Activated CD4-positive, alpha-beta T cell treated with anti-CD3 and anti-CD28 coated beads, Interleukin-2, amount 50 U/mL, for 48 hours (primary cell): ENCODE measurements at regions not wholly inside any gene's neighbourhood (a gene's known extent, or its start where the extent isn't known, plus 50 kb on each side); places are given as distances from the start of the nearest gene placed in this dataset.
A peak's percentile ranks its signal among the peaks of the same experiment; 100 is the strongest.

Experiments used
- DNase-seq, 2 experiments: peaks; one replicate each; pipeline ENCODE4 v3.0.0-alpha.2; 2020

DNA sequence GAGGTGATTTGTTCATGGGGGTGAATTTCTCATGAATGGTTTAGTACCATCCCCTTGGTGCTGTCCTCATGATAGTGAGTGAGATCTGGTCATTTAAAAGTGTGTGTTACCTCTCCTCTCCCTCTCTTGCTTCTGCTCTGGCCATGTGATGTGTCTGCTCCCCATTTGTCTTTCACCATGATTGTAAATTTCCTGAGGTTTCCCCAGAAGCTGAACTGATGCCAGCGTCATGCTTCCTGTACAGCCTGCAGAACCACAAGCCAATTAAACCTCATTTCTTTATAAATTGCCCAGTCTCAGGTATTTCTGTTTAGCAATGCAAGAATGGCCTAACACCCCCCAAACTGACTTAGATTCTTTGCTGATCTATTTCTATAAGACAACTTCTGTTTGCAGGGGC lies 249.4 kb upstream of the B3GALT2 start:
- no peak for DNase-seq

DNA sequence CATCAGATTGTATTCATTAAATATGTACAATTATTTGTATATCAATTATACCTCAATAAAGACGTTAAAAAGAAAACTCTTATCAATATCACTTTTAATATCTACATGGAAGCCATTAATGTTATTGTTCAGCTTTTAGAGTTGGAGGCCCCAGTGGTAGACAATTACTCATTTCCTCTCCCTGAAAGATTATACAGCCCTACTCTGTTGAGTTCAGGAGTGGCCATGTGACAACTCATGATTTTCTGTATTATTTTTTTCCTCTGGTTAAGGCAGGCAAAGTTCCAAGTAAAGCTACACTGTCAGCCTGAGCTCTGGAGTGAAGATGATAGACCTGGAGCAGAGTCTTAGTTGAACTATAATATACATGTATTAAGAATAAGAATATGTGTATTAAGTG lies 247.9 kb upstream of the B3GALT2 start:
- DNase-seq = no peak

DNA sequence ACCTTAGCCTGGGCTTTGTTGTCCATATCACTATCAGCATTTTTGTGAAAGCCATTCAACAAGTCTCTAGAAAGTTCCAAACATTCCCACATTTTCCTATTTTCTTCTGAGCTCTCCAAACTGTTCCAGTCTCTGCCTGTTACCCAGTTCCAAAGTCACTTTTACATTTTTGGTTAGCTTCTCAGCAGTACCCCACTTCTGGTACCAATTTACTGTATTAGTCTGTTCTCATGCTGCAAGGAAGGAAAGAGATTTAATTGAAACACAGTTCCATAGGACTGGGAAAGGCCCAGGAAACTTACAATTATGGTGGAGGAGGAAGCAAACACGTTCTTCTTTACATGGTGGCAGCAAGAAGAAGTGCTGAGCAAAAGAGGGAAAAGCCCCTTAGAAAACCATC lies 247.2 kb upstream of the B3GALT2 start:
- DNase-seq = no peak

DNA sequence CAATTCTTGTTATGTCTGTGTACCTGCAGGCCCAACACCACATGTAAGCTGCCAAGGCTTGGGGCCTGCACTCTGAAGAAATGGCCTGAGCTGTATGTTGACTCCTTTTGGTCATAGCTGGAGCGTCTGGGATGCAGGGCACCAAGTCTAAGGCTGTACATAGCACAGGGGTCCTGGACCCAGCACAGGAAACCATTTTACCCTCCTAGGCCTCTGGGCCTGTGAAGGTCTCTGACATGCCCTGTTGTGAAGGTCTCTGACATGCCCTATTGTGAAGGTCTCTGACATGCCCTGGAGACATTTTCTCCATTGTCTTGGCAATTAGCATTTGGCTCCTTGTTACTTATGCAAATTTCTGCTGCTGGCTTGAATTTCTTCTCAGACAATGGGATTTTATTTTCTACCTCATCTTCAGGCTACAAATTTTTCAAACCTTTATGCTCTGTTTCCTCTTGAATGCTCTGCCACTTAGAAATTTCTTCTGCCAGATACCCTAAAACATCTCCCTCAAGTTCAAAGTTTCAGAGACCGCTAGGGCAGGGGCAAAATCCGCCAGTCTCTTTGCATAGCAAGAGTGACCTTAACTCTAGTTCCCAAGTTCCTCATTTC lies 246.7 kb upstream of the B3GALT2 start:
- DNase-seq = no peak

DNA sequence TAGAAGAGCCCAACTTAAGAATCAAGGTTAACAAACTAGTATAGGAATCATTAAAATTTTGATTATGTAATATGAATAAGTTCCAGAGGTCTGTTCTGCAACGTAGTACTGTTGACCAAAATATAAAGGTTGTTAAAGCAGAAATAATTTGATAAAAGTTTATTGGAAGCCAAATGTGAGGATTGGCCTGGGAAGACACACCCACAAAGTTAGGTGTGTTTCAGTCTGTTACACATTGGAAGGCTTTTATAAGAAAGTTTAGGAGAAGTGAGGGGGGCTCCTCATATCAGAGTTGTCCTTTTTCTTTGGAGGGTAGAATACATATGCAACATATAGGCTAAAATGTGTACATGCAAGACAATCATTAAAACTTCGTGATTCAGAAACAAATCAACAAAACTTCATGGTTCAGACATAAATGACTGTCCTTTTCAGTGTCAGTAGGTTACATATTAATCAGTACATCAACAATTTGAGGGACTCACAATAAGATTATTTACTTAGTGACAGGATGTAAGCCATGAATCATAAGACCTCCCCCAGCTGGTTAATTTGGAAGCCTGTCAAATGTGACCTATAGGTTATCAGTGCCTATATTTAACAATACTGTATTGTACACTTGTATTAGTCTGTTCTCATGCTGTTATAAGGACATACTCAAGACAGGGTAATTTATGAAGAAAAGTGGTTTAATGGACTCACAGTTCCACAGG lies 245.0 kb upstream of the B3GALT2 start:
- no peak for DNase-seq

DNA sequence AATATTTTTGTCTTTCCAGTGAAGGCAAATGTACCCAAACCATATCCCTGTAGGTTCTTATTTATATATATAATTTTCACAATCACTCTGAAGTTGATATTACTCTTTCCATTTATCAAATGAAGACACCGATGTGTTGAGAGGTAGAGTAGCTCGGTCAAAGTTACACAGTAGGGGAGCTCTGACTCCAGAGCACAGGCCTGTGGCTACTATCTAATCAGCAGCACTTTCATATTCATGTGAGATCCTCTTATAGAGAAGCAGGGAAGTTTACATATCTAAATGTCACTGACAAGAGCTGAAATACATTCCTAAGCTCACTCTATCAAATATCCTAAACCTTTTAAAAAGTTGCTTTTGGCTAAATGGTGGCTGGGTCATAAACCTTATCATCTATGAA lies 241.1 kb upstream of the B3GALT2 start:
- DNase-seq = no peak

DNA sequence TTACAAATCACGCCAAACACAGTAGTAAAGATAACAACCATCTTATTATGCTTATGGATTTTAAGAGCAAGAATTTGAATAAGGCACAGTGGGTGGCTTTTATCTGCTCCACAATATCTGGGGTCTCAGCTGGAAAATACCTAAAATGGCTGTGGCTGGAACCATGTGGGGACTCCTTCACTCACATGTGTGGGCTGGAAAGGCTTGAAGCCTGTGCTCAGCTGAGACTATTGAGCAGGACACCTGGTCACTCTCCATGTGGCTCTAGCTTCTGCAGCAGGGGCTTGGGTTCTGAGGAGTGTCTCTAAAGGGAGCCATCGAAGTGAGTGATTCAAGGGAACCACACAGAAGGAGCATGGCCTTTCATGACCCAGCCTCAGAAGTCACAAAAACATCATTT lies 239.6 kb upstream of the B3GALT2 start:
- no peak for DNase-seq

DNA sequence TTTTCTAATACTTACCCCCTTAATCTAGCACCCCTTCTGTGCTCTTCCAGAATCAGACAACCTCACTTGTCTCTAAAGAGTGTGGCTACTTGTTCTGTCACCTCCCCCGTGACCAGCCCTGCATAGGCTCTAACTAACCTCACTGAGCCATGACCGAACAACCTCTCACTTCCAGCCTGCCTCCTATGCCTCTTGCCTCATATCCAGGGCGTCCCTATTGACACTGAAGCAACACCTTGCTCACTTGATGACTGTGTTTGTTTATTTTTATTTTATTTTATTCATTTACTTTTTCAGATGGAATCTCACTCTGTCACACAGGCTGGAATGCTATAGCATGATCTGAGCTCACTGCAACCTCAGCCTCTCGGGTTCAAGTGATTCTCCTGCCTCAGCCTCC lies 235.1 kb upstream of the B3GALT2 start:
- no peak for DNase-seq

DNA sequence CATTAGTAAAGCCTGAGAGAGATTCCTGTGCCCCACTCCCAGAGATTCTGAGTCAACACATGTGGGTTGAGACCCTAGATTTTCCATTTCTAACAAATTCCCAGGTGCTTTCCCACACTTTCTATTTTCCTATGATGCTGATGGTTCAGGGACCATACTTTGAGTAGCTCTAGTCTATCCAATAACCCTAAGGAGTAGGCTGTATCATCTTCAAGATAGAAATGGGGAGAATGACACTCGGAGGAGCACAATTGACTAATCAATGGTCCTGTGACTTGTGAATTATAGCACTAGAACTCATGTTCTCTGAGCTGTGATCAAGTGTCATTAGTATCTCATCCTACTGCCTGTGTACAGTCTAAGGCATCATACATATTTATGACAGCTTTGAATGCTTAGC lies 232.9 kb upstream of the B3GALT2 start:
- DNase-seq = no peak

DNA sequence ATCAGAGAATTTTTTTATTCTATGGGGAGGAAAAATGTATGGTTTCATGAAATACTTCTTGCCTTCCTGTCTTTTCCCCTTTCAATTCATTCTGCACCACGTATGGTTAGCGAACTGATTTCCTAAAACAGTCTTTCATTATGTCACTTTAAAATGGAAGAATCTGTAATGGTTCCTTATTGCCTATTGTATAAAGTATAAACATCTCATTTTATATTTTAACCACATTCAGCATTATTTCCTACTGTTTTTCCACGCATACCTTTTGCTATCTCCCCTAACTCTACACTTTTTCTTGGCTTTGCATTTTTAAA lies 232.3 kb upstream of the B3GALT2 start:
- no peak for DNase-seq

DNA sequence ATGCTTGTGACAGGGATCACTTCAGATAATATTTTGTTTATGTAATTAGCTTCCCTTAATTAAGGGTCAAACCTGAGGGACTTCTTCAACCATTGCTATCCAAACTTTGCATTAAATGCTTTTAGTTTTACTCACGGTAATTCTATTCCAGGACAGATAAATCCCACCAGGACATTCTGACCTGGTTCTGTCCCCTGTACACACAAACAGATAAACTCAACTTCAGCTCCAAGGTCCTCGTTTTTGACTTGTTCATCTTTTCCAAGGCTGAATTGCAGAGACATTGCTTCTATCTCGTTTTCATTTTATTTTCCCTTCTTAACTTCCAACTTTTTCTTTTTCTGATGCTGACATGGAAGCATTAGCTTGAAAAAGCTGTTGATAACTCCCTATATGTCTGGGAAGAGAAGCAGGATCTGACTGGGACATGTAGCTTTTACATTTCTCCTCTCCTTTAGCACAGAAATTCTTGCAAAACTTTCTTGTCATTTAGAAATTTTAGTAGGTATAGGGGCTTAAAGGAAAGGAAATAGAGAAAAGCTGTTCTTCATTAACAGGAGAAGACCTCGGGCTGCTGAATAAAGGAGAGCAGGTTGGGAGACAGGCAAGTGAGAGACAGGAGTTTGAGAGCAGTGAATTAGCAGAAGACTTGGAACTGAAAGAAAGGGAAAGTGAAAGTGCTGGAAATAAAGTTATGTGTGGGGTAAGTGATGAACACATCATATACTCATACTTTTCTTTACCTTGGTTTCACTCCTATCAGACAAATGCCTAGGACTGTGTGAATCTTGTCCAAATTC lies 231.7 kb upstream of the B3GALT2 start:
- no peak for DNase-seq

DNA sequence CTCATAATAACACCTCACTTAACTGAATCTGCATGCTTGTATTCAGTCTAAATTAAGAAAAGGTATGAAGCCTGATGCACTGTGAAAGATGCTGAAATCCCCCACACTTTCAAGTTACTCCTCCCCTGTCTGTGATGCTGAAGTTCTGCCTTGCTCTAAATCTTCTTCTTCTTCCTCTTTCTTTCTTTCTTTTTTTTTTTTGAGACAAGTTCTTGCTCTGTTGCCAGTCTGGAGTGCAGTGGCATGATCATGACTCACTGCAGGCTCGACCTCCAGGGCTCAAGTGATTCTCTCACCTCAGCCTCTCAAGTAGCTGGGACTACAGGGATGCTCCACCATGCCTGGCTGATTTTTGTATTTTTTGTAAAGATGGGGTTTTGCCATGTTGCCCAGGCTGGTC lies 231.0 kb upstream of the B3GALT2 start:
- DNase-seq = peak in 1 of 2 experiments; percentile 11

DNA sequence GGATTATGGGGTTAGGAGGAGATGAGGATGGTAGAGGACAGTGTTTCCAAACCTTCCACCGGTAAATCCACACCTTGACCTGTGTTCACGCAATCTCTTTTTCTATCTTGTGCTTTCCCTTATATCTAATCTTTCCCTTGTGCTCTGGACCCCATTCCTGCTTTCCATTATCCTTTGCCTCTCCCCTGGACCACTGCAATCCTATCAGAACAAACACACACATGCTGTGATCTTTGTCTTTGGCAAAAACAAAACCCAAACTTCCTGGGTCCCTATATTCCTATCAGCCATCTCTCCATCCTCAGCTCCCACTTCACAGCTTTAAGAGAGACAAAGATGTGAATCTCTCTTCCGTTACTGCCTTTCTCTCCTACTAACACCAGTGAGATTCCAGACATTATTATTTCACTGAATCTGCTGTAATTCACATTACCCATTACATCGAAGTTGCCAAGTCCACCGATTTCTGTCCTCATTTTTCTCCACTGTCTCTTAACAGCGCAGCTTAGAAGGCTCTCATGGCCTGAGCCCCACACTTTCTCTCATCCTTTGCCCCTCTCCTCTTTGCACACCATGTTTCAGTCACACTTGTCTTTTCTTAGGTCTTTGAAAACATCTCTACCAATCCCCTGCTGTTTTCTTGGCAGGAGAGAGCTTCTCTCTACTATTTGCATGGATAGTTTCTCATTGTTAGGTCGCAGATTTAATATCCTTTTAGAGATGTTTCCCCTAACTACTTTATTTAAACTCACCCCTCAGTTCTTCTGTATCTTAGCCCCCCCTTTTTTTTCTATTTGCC lies 230.0 kb upstream of the B3GALT2 start:
- no peak for DNase-seq

DNA sequence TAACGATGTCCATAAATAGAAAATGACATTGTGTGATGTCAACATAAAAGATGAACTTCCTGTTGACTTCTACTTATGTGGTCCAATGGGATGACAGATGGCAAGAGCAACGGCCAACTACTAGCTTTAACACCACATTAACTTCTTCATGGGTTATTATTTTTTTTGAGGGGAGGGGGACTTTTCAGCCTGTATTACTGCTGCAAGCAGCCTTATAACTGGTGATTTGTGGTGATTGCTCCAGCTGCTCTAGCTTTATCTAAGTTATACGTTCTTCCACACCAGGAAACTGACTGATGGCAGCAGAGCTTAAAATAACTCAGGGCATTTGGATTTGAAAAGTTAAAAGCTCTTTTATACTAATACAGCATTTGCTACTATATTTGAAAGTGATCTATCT lies 228.8 kb upstream of the B3GALT2 start:
- DNase-seq = no peak

DNA sequence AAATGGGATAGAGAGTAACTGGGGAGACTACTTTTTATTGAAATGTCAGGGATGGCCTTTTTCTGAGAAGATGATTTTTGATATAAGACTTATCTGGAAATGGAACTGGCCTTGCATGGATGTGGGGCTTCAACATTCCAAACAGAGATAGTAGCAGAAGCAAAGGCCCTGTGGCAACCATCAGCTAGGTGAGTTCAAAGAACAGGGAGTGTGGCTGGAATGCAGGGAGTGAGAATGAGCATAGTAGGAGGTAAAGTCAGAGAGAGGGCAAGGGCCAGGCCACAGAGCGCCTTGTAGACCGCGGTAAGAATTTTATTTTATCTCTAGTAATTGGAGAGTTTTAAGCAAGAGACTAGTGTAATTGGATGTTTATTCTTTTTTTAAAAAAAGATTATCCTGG lies 227.0 kb upstream of the B3GALT2 start:
- DNase-seq = no peak

DNA sequence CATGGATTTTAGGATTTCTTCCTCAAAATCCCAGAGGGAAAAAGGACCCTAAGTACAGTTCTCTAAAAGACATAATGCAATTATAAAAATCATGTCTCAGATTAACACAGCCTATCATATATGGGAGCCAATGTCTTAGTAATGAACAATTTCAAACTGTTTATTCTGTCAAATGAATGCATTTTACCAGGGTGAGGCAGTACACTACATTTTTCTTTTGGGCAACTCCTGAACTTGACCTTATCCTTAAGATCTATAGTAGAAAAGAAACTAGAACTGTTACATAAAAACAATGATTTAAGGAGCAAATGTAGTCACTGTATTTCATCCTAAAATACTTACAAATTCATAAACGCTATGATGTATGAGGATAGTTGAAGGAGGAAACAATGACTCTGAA lies 226.3 kb upstream of the B3GALT2 start:
- DNase-seq = no peak

DNA sequence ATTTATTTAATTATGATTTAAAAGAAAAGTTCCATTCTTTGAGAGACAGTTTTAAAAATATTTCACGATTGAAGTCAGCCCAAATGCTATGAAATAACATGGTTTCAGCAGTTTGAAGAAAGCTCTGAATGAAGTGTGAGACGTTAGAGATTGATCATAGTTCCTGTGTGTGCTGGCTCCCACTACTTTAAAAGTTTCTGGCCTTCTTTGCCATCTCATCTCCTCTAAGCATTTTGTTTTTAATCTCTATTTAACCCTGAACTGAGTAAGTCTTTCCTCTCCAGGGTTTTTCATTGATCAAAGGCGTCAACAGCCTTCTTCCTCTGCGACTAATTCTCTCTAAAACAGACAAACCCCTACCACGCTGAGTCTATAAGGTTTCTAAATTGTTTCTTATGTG lies 225.3 kb upstream of the B3GALT2 start:
- DNase-seq = no peak

DNA sequence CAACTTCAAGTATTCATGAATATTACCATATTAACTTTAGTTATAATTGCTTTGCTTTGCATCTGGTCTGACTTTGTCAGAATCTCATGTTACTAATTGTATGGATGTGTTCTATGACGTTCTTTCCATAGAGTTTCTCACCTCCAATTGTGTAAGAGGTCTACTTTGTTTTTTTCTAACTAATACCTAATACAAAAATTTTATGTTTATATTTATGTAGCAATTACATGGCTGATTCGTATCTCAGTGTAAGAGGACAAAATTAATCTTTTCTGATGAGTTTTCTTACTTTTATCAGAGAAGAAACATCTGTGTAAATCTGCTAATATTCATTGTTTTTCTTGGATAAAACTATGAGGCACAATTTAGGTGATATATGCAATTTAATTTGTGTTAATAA lies 224.8 kb upstream of the B3GALT2 start:
- DNase-seq = no peak

DNA sequence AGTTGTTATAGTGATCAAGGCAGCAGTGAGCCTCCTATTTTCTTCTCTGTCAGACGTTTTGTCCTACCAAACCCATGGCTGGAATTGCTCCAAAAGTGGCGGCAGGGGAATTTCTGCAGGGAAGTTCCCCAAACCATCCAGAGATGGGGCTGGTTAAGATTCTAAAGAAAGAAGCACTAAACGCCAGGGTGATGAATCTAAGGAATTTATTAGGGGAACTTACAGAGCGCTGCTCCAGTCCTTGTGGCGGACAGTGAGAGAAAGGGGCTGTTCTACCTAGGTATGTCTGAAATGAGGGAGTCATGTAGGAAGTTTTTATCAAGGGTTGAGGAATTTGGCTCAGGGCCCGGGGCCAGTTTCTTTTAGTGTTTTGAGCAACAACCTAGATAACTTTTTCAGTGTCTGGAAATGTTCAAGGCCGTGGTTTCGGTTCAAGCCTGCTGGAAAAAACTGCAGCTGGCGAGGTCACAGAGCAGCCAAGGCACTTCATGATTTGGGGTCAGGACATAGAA lies 222.4 kb upstream of the B3GALT2 start:
- DNase-seq = peak; percentile 11 to 23

DNA sequence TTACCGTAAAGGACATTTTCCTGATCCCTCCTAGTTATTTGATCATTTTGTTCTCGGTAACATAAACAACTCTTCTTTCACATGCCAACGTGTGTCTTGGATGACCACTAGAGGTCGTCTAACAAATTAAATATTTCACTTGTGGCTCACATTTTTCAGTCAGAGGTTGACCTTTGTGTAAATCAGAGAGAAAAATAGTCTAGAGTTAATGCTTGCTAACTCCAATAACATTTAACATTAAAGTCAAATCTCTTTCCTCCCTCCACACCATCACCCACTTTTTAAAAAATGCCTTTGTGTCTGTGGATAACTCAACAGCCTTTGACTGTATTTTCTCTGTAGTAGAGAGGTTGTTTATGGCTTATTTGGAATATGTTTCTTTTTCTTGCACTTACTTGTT lies 220.5 kb upstream of the B3GALT2 start:
- no peak for DNase-seq

DNA sequence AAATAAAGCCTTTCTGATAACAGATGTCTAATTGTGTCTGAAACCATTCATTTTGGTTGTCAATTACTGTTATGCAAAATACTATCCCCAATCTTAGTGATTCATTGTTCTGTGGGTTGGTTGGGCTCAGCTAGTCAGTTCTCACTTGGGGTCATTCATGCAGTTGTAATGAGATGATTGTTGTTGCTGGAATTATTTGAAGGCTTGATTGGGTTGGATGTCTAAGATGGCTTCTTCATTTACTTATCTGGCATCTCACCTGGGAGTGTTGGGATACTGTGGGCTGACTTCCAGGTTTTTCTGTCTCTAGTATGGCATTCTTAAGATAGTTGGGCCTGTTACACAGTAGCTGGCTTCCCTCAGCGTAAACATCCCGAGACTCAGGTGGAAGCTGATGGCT lies 217.8 kb upstream of the B3GALT2 start:
- DNase-seq = no peak

DNA sequence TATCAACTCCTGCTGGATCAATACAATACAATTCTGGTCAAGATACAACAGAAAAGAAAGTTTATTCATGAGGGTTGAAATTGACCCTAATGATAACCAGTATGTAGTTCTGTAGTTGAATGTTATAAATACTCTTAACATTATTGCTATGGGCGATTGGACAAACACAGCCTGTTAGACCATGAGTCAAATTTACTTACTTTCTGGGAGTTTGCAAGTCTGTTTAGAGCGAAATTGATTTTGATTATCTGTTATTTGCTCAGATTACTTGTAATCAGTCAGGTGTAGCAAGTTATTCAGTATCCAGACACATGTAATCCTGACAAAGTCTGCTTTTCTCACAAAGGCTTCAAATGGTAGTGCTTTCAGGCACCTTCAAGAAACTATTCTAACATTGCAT lies 216.6 kb upstream of the B3GALT2 start:
- no peak for DNase-seq

DNA sequence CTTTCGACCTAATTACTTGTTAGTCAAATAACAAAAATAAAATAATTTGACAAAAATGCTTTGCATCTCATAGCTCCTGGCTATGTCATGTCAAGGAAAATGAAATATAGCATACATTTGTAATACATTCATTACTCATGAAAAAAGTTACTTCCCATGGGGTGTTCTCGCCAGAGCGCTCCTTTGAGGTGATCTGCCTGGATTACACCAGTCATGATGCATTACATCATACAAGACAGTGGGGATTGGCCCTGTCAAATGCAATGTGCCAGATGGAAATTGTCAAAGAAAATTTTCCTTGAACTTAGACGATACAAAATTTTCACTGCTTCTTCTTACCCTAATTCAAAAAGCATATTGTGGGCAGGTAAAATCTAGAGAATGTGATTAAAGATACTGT lies 215.6 kb upstream of the B3GALT2 start:
- DNase-seq = no peak
